Erythroblast (primary cell): ENCODE measurements at regions not wholly inside any gene's neighbourhood (a gene's known extent, or its start where the extent isn't known, plus 50 kb on each side); places are given as distances from the start of the nearest gene placed in this dataset.

Experiments
- GATA1 ChIP-seq: IDR thresholded peaks from 2 replicates; pipeline ENCODE4 v1.6.1; 2011; ENCODE audit warnings: low read depth, mild to moderate bottlenecking, control low read depth, low read length, moderate library complexity
- POLR2A ChIP-seq: IDR thresholded peaks from 2 replicates; pipeline ENCODE4 v1.6.1; 2011; ENCODE audit warnings: mild to moderate bottlenecking, low read length

DNA sequence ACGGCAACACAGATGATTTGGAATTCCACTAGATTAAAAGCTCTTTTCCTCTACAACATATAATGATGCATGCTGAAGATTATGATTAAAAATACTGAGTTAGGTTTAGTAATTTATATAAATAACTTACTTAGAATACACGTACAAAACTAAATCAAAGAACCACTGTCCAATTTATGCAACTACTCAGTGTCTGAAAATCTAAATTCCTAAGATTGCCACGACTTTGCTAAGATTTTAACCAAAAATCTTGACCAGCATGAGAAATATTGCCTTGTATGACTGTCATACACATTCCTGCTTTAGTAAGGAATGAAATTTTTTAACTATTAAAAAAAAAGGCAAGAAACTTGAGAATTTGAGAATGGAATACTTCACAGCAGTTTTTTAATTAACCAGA lies 292.4 kb downstream of the ZNF608 start:
- TF ChIP-seq POLR2A (no peak), GATA1 (no peak)
